Endothelial cell of umbilical vein (primary cell): ENCODE measurements at regions not wholly inside any gene's neighbourhood (a gene's known extent, or its start where the extent isn't known, plus 50 kb on each side); places are given as distances from the start of the nearest gene placed in this dataset.

Source experiments
- BruUV-seq: library from RNA; stranded (reverse); fragments of 400-500 nt; replicated peaks from 2 replicates; lab custom pipeline; 2021; lab: Mats Ljungman, UMichigan
- CTCF ChIA-PET: fragments of 300-600, 350-600 bp; sonication (Branson Sonifier 250); formaldehyde crosslinking; loops from one replicate; lab custom pipeline; 2021; ENCODE audit warnings: antibody characterized with exemption, inconsistent platforms; lab: Charles Lee
- POLR2A ChIA-PET: fragments of 300-600, 350-600 bp; sonication (Branson Sonifier 250); formaldehyde crosslinking; loops from one replicate; lab custom pipeline; 2021; ENCODE audit warnings: antibody characterized with exemption, inconsistent platforms; lab: Charles Lee
- DNase-seq: peaks from one replicate; pipeline ENCODE4 v3.0.0-alpha.2; 2011; ENCODE audit warnings: low read depth, low spot score
- FAIRE-seq: peaks from 2 replicates; lab custom pipeline; 2011; peaks lifted over from hg19 to GRCh38; lab: Jason Lieb, UNC
- H2AFZ ChIP-seq: 2 replicates; pipeline ENCODE4 v1.6.0; 2012; ENCODE audit warnings: low read depth, low read length, control low read depth, inconsistent platforms
- H3K27ac ChIP-seq: 2 replicates; pipeline ENCODE4 v1.5.1; 2011; ENCODE audit warnings: low read depth, mild to moderate bottlenecking, control low read depth, low read length, moderate library complexity; ENCODE audit not compliant: insufficient read depth
- H3K27me3 ChIP-seq, 2 experiments: 2 replicates each; pipeline versions ENCODE4 v1.6.0 to v1.6.1; 2011; ENCODE audit warnings: low read length in 2 of 2, mixed read lengths in 1 of 2; ENCODE audit not compliant: control insufficient read depth in 2 of 2, insufficient read depth in 2 of 2
- H3K36me3 ChIP-seq, 2 experiments: 2 replicates in 1 of 2; 3 replicates in 1 of 2; pipeline ENCODE4 v1.5.1; 2011; ENCODE audit warnings: low read length in 2 of 2, mild to moderate bottlenecking in 1 of 2, moderate library complexity in 1 of 2; ENCODE audit not compliant: control insufficient read depth in 2 of 2, insufficient read depth in 2 of 2; ENCODE audit errors: extremely low read depth in 1 of 2
- H3K4me1 ChIP-seq: 3 replicates; pipeline ENCODE4 v1.5.1; 2011; ENCODE audit warnings: mild to moderate bottlenecking, low read length; ENCODE audit not compliant: control insufficient read depth, insufficient read depth; ENCODE audit errors: extremely low read depth
- H3K4me2 ChIP-seq: 2 replicates; pipeline ENCODE4 v1.6.1; 2011; ENCODE audit warnings: low read length, control low read depth, mixed read lengths; ENCODE audit not compliant: insufficient read depth
- H3K4me3 ChIP-seq, 3 experiments: fragments of 200-600 bp in 1 of 3; sonication (generic), shearing (Covaris generic) in 1 of 3; replicated peaks in 1 of 3; 2 replicates each; pipeline ENCODE4 v1.5.1; 2011 to 2016; ENCODE audit warnings: control low read depth in 3 of 3, low read length in 3 of 3, mild to moderate bottlenecking in 2 of 3, inconsistent platforms in 1 of 3, low read depth in 1 of 3, moderate library complexity in 1 of 3; ENCODE audit not compliant: insufficient read depth in 1 of 3
- H3K79me2 ChIP-seq: 2 replicates; pipeline ENCODE4 v1.6.0; 2012; ENCODE audit warnings: low read length, inconsistent platforms; ENCODE audit not compliant: control insufficient read depth, insufficient read depth
- H3K9ac ChIP-seq: replicated peaks from 2 replicates; pipeline ENCODE3; 2011; ENCODE audit warnings: low read length, control low read depth; ENCODE audit not compliant: insufficient read depth; ENCODE audit errors: extremely low read depth
- H3K9me1 ChIP-seq: replicated peaks from 3 replicates; pipeline ENCODE4 v1.6.0; 2011; ENCODE audit warnings: mild to moderate bottlenecking, low read length; ENCODE audit not compliant: control insufficient read depth, insufficient read depth; ENCODE audit errors: extremely low read depth
- H3K9me3 ChIP-seq: replicated peaks from 2 replicates; pipeline ENCODE4 v1.5.1; 2012; ENCODE audit warnings: low read length, inconsistent platforms; ENCODE audit not compliant: control insufficient read depth, insufficient read depth
- H4K20me1 ChIP-seq: replicated peaks from 2 replicates; pipeline ENCODE3; 2011; ENCODE audit warnings: mild to moderate bottlenecking, low read length; ENCODE audit not compliant: control insufficient read depth, insufficient read depth; ENCODE audit errors: extremely low read depth
- CTCF ChIP-seq, 2 donors: IDR thresholded peaks; 1 replicate in 1 of 2; 2 replicates in 1 of 2; pipeline ENCODE4 v1.5.1; 2011; ENCODE audit warnings: low read length in 2 of 2, mild to moderate bottlenecking in 2 of 2, moderate library complexity in 2 of 2, control low read depth in 1 of 2, inconsistent platforms in 1 of 2, low read depth in 1 of 2; ENCODE audit not compliant: insufficient read depth in 1 of 2; ENCODE audit errors: extremely low read depth in 1 of 2
- FOS ChIP-seq: IDR thresholded peaks from 2 replicates; pipeline ENCODE4 v1.6.1; 2011; ENCODE audit warnings: mild to moderate bottlenecking, low read length, moderate library complexity, borderline replicate concordance; ENCODE audit not compliant: insufficient read depth
- GATA2 ChIP-seq: IDR thresholded peaks from 2 replicates; pipeline ENCODE4 v1.7.0; 2011; ENCODE audit warnings: low read depth, mild to moderate bottlenecking, moderate library complexity, mixed read lengths, low read length; ENCODE audit not compliant: insufficient read length, insufficient read depth
- MAX ChIP-seq: IDR thresholded peaks from 2 replicates; pipeline ENCODE4 v1.6.1; 2011; ENCODE audit not compliant: insufficient read depth, insufficient read length
- POLR2A ChIP-seq: IDR thresholded peaks from 2 replicates; pipeline ENCODE4 v1.6.1; 2012; ENCODE audit warnings: low read depth, mild to moderate bottlenecking, control low read depth, low read length
- dilution Hi-C: fragments of 300-500 bp; cut with MboI; formaldehyde crosslinking; loops from one replicate; pipeline ENCODE4 v1.15.0; 2019; ENCODE audit warnings: low sequenced_read_pairs; ENCODE audit not compliant: extremely low pct_ligation_motif_present
- intact Hi-C: fragments of 100-400 bp; cut with micrococcal nuclease; formaldehyde crosslinking; loops from one replicate; pipeline ENCODE4 v1.10.0; 2022

- DNase-seq (no peak), FAIRE-seq (no peak)
- peaks cover 2% of the 10 kb centered on the region for H3K9me3 ChIP-seq
- no peak overlapping the region for H3K4me3 ChIP-seq
- H3K4me1 ChIP-seq = no peaks in the 10 kb centered on the region
- no peak for TF ChIP-seq POLR2A
- TF ChIP-seq MAX = no peak
- TF ChIP-seq GATA2 = no peak
- no peak for TF ChIP-seq FOS
- no TSS peak for BruUV-seq
- H3K9ac ChIP-seq = no peak overlapping the region
- dilution Hi-C loops (no loop called here), intact Hi-C loops (no loop called here)
- no peak overlapping the region for H3K27ac ChIP-seq
- H4K20me1 ChIP-seq = no peaks in the 10 kb centered on the region
- H3K27me3 ChIP-seq = no peaks in the 10 kb centered on the region
- H3K36me3 ChIP-seq = no peaks in the 10 kb centered on the region
- H2AFZ ChIP-seq = no peak overlapping the region
- CTCF ChIA-PET = no interaction called here
- POLR2A ChIA-PET = no interaction called here
- H3K4me2 ChIP-seq = no peak overlapping the region
- H3K9me1 ChIP-seq = no peaks in the 10 kb centered on the region
- no peaks in the 10 kb centered on the region for H3K79me2 ChIP-seq
Measured at GRCh38 chr13:103224804-103225203, 158.6 kb upstream of the SLC10A2 start.

- Histone ChIP-seq H3K79me2 (no peaks in the 10 kb centered on the region), H3K9ac (no peak overlapping the region), H2AFZ (no peak overlapping the region), H3K4me1 (no peaks in the 10 kb centered on the region), H4K20me1 (no peaks in the 10 kb centered on the region), H3K4me2 (no peak overlapping the region), H3K36me3 (no peaks in the 10 kb centered on the region), H3K27me3 (no peaks in the 10 kb centered on the region), H3K9me1 (no peaks in the 10 kb centered on the region), H3K27ac (no peak overlapping the region), H3K4me3 (no peak overlapping the region), H3K9me3 (peaks cover 2% of the 10 kb centered on the region)
- ChIA-PET POLR2A (no interaction called here), CTCF (no interaction called here)
- intact Hi-C loops = no loop called here
- FAIRE-seq (no peak), DNase-seq (no peak)
- TF ChIP-seq CTCF (IDR thresholded peaks at IDR 0.05; ENCODE audit: extremely low read depth in 1 of 2, insufficient read depth in 1 of 2, low read depth in 1 of 2, low read length in 2 of 2) (no peak), POLR2A (no peak), MAX (no peak), FOS (no peak), GATA2 (no peak)
- dilution Hi-C loops = no loop called here
- no TSS peak for BruUV-seq
Measured at GRCh38 chr13:103222683-103223082, 156.5 kb upstream of the SLC10A2 start.
